ENCODE measurements at regions not wholly inside any gene's neighbourhood (a gene's known extent, or its start where the extent isn't known, plus 50 kb on each side); places are given as distances from the start of the nearest gene placed in this dataset.

DNA sequence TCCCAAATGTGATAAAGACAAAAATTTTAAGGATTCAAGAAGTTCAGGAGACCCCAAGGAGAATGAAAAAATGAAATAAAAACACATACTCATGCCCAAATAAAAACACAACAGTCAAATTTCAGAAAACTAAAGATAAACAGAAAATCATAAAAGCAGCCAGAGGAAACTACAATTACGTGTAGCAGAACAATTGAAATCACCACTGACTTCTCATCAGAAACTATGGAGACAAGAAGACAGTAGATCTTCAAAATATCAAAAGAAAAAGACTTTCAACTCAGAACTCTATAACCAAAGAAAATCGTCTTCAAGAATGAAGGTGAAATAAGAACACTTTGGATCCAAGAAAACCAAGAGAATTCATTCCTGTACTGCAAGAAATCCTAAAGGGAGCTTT is 54.9 kb downstream of the DIO3 start:
- Histone ChIP-seq H3K36me3 (ENCODE audit: control insufficient read depth in 2 of 2, insufficient read depth in 2 of 2, low read length in 1 of 2) (no peaks in the 10 kb centered on the region), H3K27me3 (ENCODE audit: control insufficient read depth in 2 of 2, insufficient read depth in 1 of 2, low read length in 1 of 2) (peaks cover 0 to 5% of the 10 kb centered on the region in 2 donors), H3K9me3 (ENCODE audit: control insufficient read depth in 2 of 2, insufficient read depth in 1 of 2, low read length in 1 of 2) (no peaks in the 10 kb centered on the region), H3K4me1 (ENCODE audit: control insufficient read depth in 2 of 2, insufficient read depth in 2 of 2, low read length in 2 of 2) (no peaks in the 10 kb centered on the region), H3K4me3 (ENCODE audit: low read length in 2 of 2) (no peak overlapping the region), H3K27ac (ENCODE audit: low read depth in 1 of 2, low read length in 1 of 2) (no peak overlapping the region)
- DNase-seq (ENCODE audit: low read depth in 6 of 9, low spot score in 9 of 9): no peak
- WGBS: 95% methylated on average over 2 of the region's 2 CpGs

GRCh38 chr14:101619484-101619883 is 58.2 kb downstream of the DIO3 start:
- DNase-seq (ENCODE audit: low read depth in 6 of 9, low spot score in 9 of 9): no peak
- Histone ChIP-seq H3K36me3 (ENCODE audit: control insufficient read depth in 2 of 2, insufficient read depth in 2 of 2, low read length in 1 of 2) (no peaks in the 10 kb centered on the region), H3K9me3 (ENCODE audit: control insufficient read depth in 2 of 2, insufficient read depth in 1 of 2, low read length in 1 of 2) (no peaks in the 10 kb centered on the region), H3K4me3 (ENCODE audit: low read length in 2 of 2) (no peak overlapping the region), H3K27ac (ENCODE audit: low read depth in 1 of 2, low read length in 1 of 2) (no peak overlapping the region), H3K4me1 (ENCODE audit: control insufficient read depth in 2 of 2, insufficient read depth in 2 of 2, low read length in 2 of 2) (no peaks in the 10 kb centered on the region), H3K27me3 (ENCODE audit: control insufficient read depth in 2 of 2, insufficient read depth in 1 of 2, low read length in 1 of 2) (peaks cover 0 to 3% of the 10 kb centered on the region in 2 donors)
- 95% methylated on average over 8 of the region's 8 CpGs for WGBS

- peaks cover 0 to 3% of the 10 kb centered on the region in 2 donors for H3K27me3 ChIP-seq (ENCODE audit: control insufficient read depth in 2 of 2, insufficient read depth in 1 of 2, low read length in 1 of 2)
- H3K27ac ChIP-seq (ENCODE audit: low read depth in 1 of 2, low read length in 1 of 2): no peak overlapping the region
- H3K36me3 ChIP-seq (ENCODE audit: control insufficient read depth in 2 of 2, insufficient read depth in 2 of 2, low read length in 1 of 2): no peaks in the 10 kb centered on the region
- no peak for DNase-seq (ENCODE audit: low read depth in 6 of 9, low spot score in 9 of 9)
- H3K9me3 ChIP-seq (ENCODE audit: control insufficient read depth in 2 of 2, insufficient read depth in 1 of 2, low read length in 1 of 2): no peaks in the 10 kb centered on the region
- no peaks in the 10 kb centered on the region for H3K4me1 ChIP-seq (ENCODE audit: control insufficient read depth in 2 of 2, insufficient read depth in 2 of 2, low read length in 2 of 2)
- no peak overlapping the region for H3K4me3 ChIP-seq (ENCODE audit: low read length in 2 of 2)
- 93% methylated on average over 11 of the region's 11 CpGs for WGBS
Observed at GRCh38 chr14:101620031-101620788, 58.9 kb downstream of the DIO3 start.

- no peaks in the 10 kb centered on the region for H3K36me3 ChIP-seq (ENCODE audit: control insufficient read depth in 2 of 2, insufficient read depth in 2 of 2, low read length in 1 of 2)
- H3K27ac ChIP-seq (ENCODE audit: low read depth in 1 of 2, low read length in 1 of 2): no peak overlapping the region
- WGBS: 96% methylated on average over 22 of the region's 22 CpGs
- H3K9me3 ChIP-seq (ENCODE audit: control insufficient read depth in 2 of 2, insufficient read depth in 1 of 2, low read length in 1 of 2): no peaks in the 10 kb centered on the region
- no peak overlapping the region for H3K4me3 ChIP-seq (ENCODE audit: low read length in 2 of 2)
- H3K27me3 ChIP-seq (ENCODE audit: control insufficient read depth in 2 of 2, insufficient read depth in 1 of 2, low read length in 1 of 2): peaks cover 0 to 3% of the 10 kb centered on the region in 2 donors
- no peak for DNase-seq (ENCODE audit: low read depth in 6 of 9, low spot score in 9 of 9)
- H3K4me1 ChIP-seq (ENCODE audit: control insufficient read depth in 2 of 2, insufficient read depth in 2 of 2, low read length in 2 of 2): no peaks in the 10 kb centered on the region
Observed at GRCh38 chr14:101620821-101621785, 59.8 kb downstream of the DIO3 start.

DNA sequence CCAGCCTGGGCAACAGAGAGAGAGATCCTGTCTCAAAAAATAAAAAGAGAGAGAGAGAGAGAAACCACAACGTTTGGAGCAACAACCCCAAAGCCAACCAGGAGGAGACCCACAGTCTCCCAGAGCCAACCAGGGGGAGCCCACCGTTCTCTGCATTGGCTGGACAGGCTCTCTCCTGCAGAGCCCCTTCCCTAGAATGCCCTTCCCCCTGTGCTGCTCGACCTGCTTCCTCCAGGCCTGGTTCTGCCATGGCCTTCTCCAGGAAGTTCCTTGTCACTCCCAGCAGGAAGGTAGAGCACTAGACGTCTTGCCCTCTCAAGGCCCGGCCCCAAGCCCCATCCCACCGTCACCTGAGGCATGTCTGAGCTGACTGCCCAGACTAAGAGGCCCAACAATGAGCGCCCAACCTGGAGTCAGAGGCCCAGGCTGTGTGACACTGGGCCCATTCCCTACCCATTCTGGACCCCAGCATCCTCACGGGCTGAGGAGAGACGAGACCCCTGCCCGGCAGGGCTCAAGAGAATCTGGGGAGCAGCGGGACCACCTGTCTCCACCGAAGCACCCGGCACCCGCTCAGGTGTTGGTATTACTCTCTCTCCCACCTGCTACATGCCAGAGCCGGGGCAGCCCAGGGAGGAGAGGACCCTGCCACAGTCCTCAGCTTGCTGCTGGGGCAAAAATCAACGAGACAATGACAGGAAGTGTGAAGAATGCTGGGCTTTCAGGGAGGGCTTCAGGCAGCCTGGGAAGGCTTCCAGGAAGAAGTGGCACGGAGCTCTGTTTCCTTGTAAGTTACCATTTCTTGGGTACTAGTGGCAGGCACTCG is 61.2 kb downstream of the DIO3 start:
- 83% methylated on average over 18 of the region's 18 CpGs for WGBS
- Histone ChIP-seq H3K4me3 (ENCODE audit: low read length in 2 of 2) (no peak overlapping the region), H3K27me3 (ENCODE audit: control insufficient read depth in 2 of 2, insufficient read depth in 1 of 2, low read length in 1 of 2) (peaks cover 0 to 4% of the 10 kb centered on the region in 2 donors), H3K9me3 (ENCODE audit: control insufficient read depth in 2 of 2, insufficient read depth in 1 of 2, low read length in 1 of 2) (no peaks in the 10 kb centered on the region), H3K36me3 (ENCODE audit: control insufficient read depth in 2 of 2, insufficient read depth in 2 of 2, low read length in 1 of 2) (no peaks in the 10 kb centered on the region), H3K4me1 (ENCODE audit: control insufficient read depth in 2 of 2, insufficient read depth in 2 of 2, low read length in 2 of 2) (no peaks in the 10 kb centered on the region), H3K27ac (ENCODE audit: low read depth in 1 of 2, low read length in 1 of 2) (no peak overlapping the region)
- no peak for DNase-seq (ENCODE audit: low read depth in 6 of 9, low spot score in 9 of 9)

GRCh38 chr14:101623077-101623372 is 61.7 kb downstream of the DIO3 start:
- H3K27ac ChIP-seq (ENCODE audit: low read depth in 1 of 2, low read length in 1 of 2): no peak overlapping the region
- no peaks in the 10 kb centered on the region for H3K9me3 ChIP-seq (ENCODE audit: control insufficient read depth in 2 of 2, insufficient read depth in 1 of 2, low read length in 1 of 2)
- H3K4me3 ChIP-seq (ENCODE audit: low read length in 2 of 2): no peak overlapping the region
- 87% methylated on average over 6 of the region's 6 CpGs for WGBS
- peaks cover 0 to 4% of the 10 kb centered on the region in 2 donors for H3K4me1 ChIP-seq (ENCODE audit: control insufficient read depth in 2 of 2, insufficient read depth in 2 of 2, low read length in 2 of 2)
- H3K36me3 ChIP-seq (ENCODE audit: control insufficient read depth in 2 of 2, insufficient read depth in 2 of 2, low read length in 1 of 2): no peaks in the 10 kb centered on the region
- H3K27me3 ChIP-seq (ENCODE audit: control insufficient read depth in 2 of 2, insufficient read depth in 1 of 2, low read length in 1 of 2): peaks cover 5 to 10% of the 10 kb centered on the region in 2 donors
- DNase-seq (ENCODE audit: low read depth in 6 of 9, low spot score in 9 of 9): no peak

DNA sequence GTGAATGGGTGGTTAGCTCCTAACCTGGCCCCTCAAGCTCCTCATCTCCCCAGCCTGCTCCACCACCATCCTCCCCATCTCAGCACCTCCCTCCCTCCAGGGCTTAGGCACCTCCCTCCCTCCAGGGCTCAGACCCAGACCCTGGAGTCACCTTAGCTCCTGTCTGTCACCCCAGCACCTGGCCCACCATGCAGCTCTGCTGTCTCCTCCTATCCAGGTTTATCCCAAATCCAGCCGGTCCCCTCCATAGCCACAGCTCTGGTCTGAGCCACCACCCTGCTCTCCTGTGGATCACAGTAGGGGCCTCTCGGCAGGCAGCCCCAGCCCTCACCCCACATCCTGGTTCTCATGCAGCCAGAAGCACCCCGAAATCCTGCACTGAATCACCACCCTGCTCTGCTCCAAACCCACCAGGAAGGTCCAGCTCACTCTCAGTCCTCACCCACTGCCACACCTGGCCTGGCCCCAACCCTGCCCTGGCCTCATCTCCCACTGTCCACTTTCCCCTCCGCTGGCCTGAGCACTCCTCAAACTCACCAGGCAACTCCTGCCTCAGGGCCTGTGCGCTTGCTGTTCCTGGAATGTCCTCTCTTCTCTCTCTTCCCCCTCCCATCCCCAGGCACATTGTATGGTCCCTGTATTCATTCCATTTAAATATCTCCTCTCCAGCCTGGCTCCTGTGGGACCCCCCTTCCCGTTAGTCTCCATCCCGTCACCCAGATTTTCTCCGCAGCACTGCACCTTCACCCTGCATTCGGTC is 62.6 kb downstream of the DIO3 start:
- no peak overlapping the region for H3K27ac ChIP-seq (ENCODE audit: low read depth in 1 of 2, low read length in 1 of 2)
- no peaks in the 10 kb centered on the region for H3K9me3 ChIP-seq (ENCODE audit: control insufficient read depth in 2 of 2, insufficient read depth in 1 of 2, low read length in 1 of 2)
- H3K4me3 ChIP-seq (ENCODE audit: low read length in 2 of 2): no peak overlapping the region
- no peaks in the 10 kb centered on the region for H3K36me3 ChIP-seq (ENCODE audit: control insufficient read depth in 2 of 2, insufficient read depth in 2 of 2, low read length in 1 of 2)
- peaks cover 5 to 7% of the 10 kb centered on the region in 2 donors for H3K4me1 ChIP-seq (ENCODE audit: control insufficient read depth in 2 of 2, insufficient read depth in 2 of 2, low read length in 2 of 2)
- WGBS: 97% methylated on average over 9 of the region's 9 CpGs
- DNase-seq (ENCODE audit: low read depth in 6 of 9, low spot score in 9 of 9): no peak
- peaks cover 9 to 17% of the 10 kb centered on the region in 2 donors for H3K27me3 ChIP-seq (ENCODE audit: control insufficient read depth in 2 of 2, insufficient read depth in 1 of 2, low read length in 1 of 2)

DNA sequence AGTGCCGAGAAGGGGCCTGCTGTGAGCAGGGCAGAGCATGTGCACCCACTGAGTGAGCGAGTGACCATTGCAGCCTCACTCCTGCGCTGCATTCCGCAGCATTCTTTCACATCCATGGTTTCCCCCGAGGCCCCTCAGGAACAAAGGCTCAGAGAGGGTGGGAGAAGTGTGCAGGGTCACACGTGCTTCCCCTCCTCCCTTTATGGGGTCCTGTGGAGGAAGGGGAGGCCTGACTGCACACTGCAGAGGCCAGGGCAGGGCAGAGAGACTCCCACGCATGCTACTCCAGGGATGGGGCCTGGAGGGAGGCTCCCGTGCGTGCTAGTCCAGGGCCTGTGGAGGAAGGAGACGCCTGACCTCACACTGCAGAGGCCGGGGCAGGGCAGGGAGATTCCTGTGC is 63.2 kb downstream of the DIO3 start:
- WGBS: 89% methylated on average over 11 of the region's 11 CpGs
- no peak for DNase-seq (ENCODE audit: low read depth in 6 of 9, low spot score in 9 of 9)
- H3K4me3 ChIP-seq (ENCODE audit: low read length in 2 of 2): no peak overlapping the region
- no peaks in the 10 kb centered on the region for H3K9me3 ChIP-seq (ENCODE audit: control insufficient read depth in 2 of 2, insufficient read depth in 1 of 2, low read length in 1 of 2)
- peaks cover 10 to 17% of the 10 kb centered on the region in 2 donors for H3K27me3 ChIP-seq (ENCODE audit: control insufficient read depth in 2 of 2, insufficient read depth in 1 of 2, low read length in 1 of 2)
- H3K36me3 ChIP-seq (ENCODE audit: control insufficient read depth in 2 of 2, insufficient read depth in 2 of 2, low read length in 1 of 2): no peaks in the 10 kb centered on the region
- H3K27ac ChIP-seq (ENCODE audit: low read depth in 1 of 2, low read length in 1 of 2): no peak overlapping the region
- peaks cover 5 to 7% of the 10 kb centered on the region in 2 donors for H3K4me1 ChIP-seq (ENCODE audit: control insufficient read depth in 2 of 2, insufficient read depth in 2 of 2, low read length in 2 of 2)

Data from thymus (tissue), 11 donors.